ENCODE measurements at regions not wholly inside any gene's neighbourhood (a gene's known extent, or its start where the extent isn't known, plus 50 kb on each side); places are given as distances from the start of the nearest gene placed in this dataset.

DNA sequence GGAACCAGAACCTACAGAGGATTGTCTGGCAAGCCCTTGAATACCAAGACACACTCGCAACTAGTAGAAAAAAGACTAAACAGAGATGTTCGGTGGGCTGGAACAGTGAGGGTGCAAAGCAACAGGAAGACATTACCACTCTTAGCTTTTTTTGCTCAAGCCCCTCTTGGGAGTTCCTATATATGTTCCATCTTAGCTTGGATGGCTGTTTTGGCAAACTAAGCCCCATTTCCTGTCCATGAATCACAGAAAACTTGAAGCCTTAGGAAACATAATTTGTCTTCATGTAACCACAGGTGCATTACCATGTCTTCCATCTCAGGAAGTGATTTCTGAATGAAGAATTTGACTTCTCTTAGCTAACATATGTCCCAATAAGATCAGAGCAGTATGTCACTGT, 446.3 kb downstream of the OLFM4 start:
- DNase-seq (ENCODE audit: low read depth, low spot score) = no peak
- Histone ChIP-seq H3K36me3 (ENCODE audit: control insufficient read depth, insufficient read depth, low read length) (no peaks in the 10 kb centered on the region), H3K9me3 (ENCODE audit: control insufficient read depth, insufficient read depth, low read depth, low read length) (no peaks in the 10 kb centered on the region), H3K4me1 (ENCODE audit: control insufficient read depth, insufficient read depth, low read length) (no peaks in the 10 kb centered on the region), H3K27ac (ENCODE audit: low read length) (no peak overlapping the region), H3K27me3 (ENCODE audit: control insufficient read depth, insufficient read depth, low read length) (no peaks in the 10 kb centered on the region), H3K4me3 (ENCODE audit: low read depth in 2 of 2, low read length in 2 of 2) (no peak overlapping the region)
- no peak for TF ChIP-seq CTCF (IDR thresholded peaks at IDR 0.05)
- TF ChIP-seq POLR2AphosphoS5 (IDR thresholded peaks at IDR 0.05; ENCODE audit: low read depth, low read length) = no peak
- no peak for TF ChIP-seq SIN3A (IDR thresholded peaks at IDR 0.05; ENCODE audit: borderline replicate concordance, insufficient read depth, low read depth, low read length)
- no peak for TF ChIP-seq TCF7L2 (IDR thresholded peaks at IDR 0.05; ENCODE audit: low read depth, low read length)
- no peak for TF ChIP-seq REST (IDR thresholded peaks at IDR 0.05; ENCODE audit: insufficient read depth in 1 of 2, low read depth in 2 of 2, low read length in 1 of 2)
- no peak for ATAC-seq
- intact Hi-C loops (cut with micrococcal nuclease; ENCODE audit: unreplicated experiment) (no loop called here), in situ Hi-C loops (cut with HindIII; ENCODE audit: low pct_unique_long_range_greater_than_20kb, low sequenced_read_pairs) (no loop called here)
- no TSS peak for BruUV-seq (replicated peaks)
- ChIA-PET POLR2A (no interaction called here), CTCF (no interaction called here)

GRCh38 chr13:53490752-53491151, 462.1 kb downstream of the OLFM4 start:
- Histone ChIP-seq H3K4me3 (ENCODE audit: low read depth in 2 of 2, low read length in 2 of 2) (no peak overlapping the region), H3K9me3 (ENCODE audit: control insufficient read depth, insufficient read depth, low read depth, low read length) (no peaks in the 10 kb centered on the region), H3K27ac (ENCODE audit: low read length) (no peak overlapping the region), H3K36me3 (ENCODE audit: control insufficient read depth, insufficient read depth, low read length) (no peaks in the 10 kb centered on the region), H3K4me1 (ENCODE audit: control insufficient read depth, insufficient read depth, low read length) (no peaks in the 10 kb centered on the region), H3K27me3 (ENCODE audit: control insufficient read depth, insufficient read depth, low read length) (no peaks in the 10 kb centered on the region)
- intact Hi-C loops (cut with micrococcal nuclease; ENCODE audit: unreplicated experiment) = no loop called here
- ChIA-PET CTCF (no interaction called here), POLR2A (no interaction called here)
- no peak for ATAC-seq
- in situ Hi-C loops (cut with HindIII; ENCODE audit: low pct_unique_long_range_greater_than_20kb, low sequenced_read_pairs) = no loop called here
- no peak for TF ChIP-seq TCF7L2 (IDR thresholded peaks at IDR 0.05; ENCODE audit: low read depth, low read length)
- no TSS peak for BruUV-seq (replicated peaks)
- no peak for DNase-seq (ENCODE audit: low read depth, low spot score)

DNA sequence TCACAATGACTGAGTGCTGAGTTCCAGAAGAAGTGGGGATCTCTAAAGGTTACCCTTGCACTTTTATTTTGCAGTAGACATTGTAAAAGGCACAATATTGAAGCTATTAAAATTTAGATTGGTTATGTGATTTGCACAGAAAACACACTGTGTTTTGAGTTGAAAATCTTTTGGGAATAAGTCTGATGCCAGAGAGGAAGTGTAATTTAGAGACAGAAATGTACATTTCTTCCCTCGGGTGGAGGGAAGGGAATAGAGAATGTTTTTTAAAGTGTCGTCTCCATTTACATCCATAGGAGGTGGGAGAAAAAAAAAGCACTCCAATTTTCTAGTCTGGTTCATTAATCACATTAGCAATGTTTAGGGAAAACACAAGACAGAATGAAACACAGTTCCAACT, 465.8 kb downstream of the OLFM4 start:
- ATAC-seq (no peak), DNase-seq (ENCODE audit: low read depth, low spot score) (no peak)
- intact Hi-C loops (cut with micrococcal nuclease; ENCODE audit: unreplicated experiment) (no loop called here), in situ Hi-C loops (cut with HindIII; ENCODE audit: low pct_unique_long_range_greater_than_20kb, low sequenced_read_pairs) (no loop called here)
- Histone ChIP-seq H3K4me3 (ENCODE audit: low read depth in 2 of 2, low read length in 2 of 2) (no peak overlapping the region), H3K27me3 (ENCODE audit: control insufficient read depth, insufficient read depth, low read length) (no peaks in the 10 kb centered on the region), H3K9me3 (ENCODE audit: control insufficient read depth, insufficient read depth, low read depth, low read length) (no peaks in the 10 kb centered on the region), H3K27ac (ENCODE audit: low read length) (no peak overlapping the region), H3K36me3 (ENCODE audit: control insufficient read depth, insufficient read depth, low read length) (no peaks in the 10 kb centered on the region), H3K4me1 (ENCODE audit: control insufficient read depth, insufficient read depth, low read length) (no peaks in the 10 kb centered on the region)
- no TSS peak for BruUV-seq (replicated peaks)
- TF ChIP-seq REST (IDR thresholded peaks at IDR 0.05; ENCODE audit: insufficient read depth in 1 of 2, low read depth in 2 of 2, low read length in 1 of 2) = no peak
- no peak for TF ChIP-seq CTCF (IDR thresholded peaks at IDR 0.05)
- no peak for TF ChIP-seq SIN3A (IDR thresholded peaks at IDR 0.05; ENCODE audit: borderline replicate concordance, insufficient read depth, low read depth, low read length)
- no peak for TF ChIP-seq TCF7L2 (IDR thresholded peaks at IDR 0.05; ENCODE audit: low read depth, low read length)
- no peak for TF ChIP-seq POLR2AphosphoS5 (IDR thresholded peaks at IDR 0.05; ENCODE audit: low read depth, low read length)
- CTCF ChIA-PET = interaction anchor here (0.8 kb wide), 1 partner anchor 832 kb away, joined by 4 read pairs; no protein-coding TSS in a partner anchor
- POLR2A ChIA-PET = no interaction called here

All from Panc1 (cell line).